OCI-LY3 (cell line): ENCODE measurements at regions not wholly inside any gene's neighbourhood (a gene's known extent, or its start where the extent isn't known, plus 50 kb on each side); places are given as distances from the start of the nearest gene placed in this dataset.

Experiments used
- EZH2phosphoT487 ChIP-seq: fragments of 200-600 bp; shearing (Covaris generic); IDR thresholded peaks from 2 replicates; pipeline ENCODE4 v1.6.1; 2018; ENCODE audit warnings: antibody characterized with exemption, mixed run types, low read depth
- TF ChIP-seq, protein P1 (sequence below): fragments of 200-600, 300-600 bp; sonication (generic); IDR thresholded peaks from 2 replicates; pipeline ENCODE4 v1.5.1; 2014; ENCODE audit warnings: antibody characterized with exemption, low read length, low read depth

DNA sequence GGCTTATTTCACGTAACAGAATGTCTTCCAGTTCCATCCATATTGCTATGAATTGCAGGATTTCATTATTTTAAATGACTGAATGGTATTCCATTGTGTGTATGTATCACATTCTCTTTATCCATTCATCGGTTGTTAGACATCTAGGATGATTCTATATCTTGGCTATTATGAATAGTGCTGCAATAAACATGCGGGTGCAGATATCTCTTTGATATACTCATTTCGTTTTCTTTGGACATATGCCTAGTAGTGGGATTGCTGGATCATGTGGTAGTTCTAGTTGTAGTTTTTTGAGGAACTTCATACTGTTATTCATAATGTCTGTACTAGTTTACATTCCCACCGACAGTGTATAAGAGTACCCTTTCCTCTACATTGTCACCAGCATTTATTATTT, 460.5 kb downstream of the MAN2A1 start:
- TF ChIP-seq, protein P1, sequence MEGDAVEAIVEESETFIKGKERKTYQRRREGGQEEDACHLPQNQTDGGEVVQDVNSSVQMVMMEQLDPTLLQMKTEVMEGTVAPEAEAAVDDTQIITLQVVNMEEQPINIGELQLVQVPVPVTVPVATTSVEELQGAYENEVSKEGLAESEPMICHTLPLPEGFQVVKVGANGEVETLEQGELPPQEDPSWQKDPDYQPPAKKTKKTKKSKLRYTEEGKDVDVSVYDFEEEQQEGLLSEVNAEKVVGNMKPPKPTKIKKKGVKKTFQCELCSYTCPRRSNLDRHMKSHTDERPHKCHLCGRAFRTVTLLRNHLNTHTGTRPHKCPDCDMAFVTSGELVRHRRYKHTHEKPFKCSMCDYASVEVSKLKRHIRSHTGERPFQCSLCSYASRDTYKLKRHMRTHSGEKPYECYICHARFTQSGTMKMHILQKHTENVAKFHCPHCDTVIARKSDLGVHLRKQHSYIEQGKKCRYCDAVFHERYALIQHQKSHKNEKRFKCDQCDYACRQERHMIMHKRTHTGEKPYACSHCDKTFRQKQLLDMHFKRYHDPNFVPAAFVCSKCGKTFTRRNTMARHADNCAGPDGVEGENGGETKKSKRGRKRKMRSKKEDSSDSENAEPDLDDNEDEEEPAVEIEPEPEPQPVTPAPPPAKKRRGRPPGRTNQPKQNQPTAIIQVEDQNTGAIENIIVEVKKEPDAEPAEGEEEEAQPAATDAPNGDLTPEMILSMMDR = no peak
- no peak for TF ChIP-seq EZH2phosphoT487
